GM12892 (cell line): ENCODE measurements at regions not wholly inside any gene's neighbourhood (a gene's known extent, or its start where the extent isn't known, plus 50 kb on each side); places are given as distances from the start of the nearest gene placed in this dataset.

ENCODE experiments used
- POLR2A ChIP-seq: IDR thresholded peaks from 2 replicates; pipeline ENCODE4 v1.6.1; 2011; ENCODE audit warnings: low read depth, low read length, control low read depth
- POLR2AphosphoS5 ChIP-seq: IDR thresholded peaks from 2 replicates; pipeline ENCODE4 v1.6.1; 2011; ENCODE audit warnings: low read depth, low read length, control low read depth

DNA sequence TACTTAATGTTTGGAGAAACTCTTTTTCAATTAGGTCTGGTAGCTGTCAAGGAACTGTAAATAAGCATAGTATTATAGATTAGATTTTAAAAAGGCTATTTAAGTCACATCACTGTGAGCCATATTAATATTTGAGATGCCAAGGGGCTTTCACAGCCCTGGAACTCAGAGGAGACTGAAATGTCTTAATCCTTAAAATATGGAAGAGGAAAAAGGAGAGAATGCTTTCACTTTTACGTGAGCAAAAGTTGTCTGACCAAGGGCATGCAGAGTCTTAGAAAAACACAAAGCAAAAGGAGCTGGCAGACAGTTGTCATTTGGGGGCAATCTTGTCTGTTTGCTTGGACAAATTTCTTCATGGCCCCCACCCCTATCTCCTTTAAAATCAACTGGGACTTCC lies 253.2 kb upstream of the IGFBP7 start:
- no peak for TF ChIP-seq POLR2AphosphoS5
- TF ChIP-seq POLR2A: no peak
